H1 (cell line): ENCODE measurements at regions not wholly inside any gene's neighbourhood (a gene's known extent, or its start where the extent isn't known, plus 50 kb on each side); places are given as distances from the start of the nearest gene placed in this dataset.

Experiments
- CTCF ChIA-PET: fragments of 300-600 bp; sonication (Branson Sonifier 250); formaldehyde crosslinking; loops from one replicate; lab custom pipeline; 2021; ENCODE audit not compliant: partially characterized antibody; lab: Charles Lee
- POLR2A ChIA-PET: fragments of 300-600 bp; sonication (Branson Sonifier 250); formaldehyde crosslinking; loops from one replicate; lab custom pipeline; 2021; ENCODE audit warnings: inconsistent platforms; ENCODE audit not compliant: partially characterized antibody; lab: Charles Lee
- DNase-seq, 2 experiments: peaks; one replicate each; pipeline versions ENCODE4 v3.0.0 to v3.0.0-alpha.2; 2010 to 2022; ENCODE audit warnings: low spot score in 2 of 2, low read depth in 1 of 2, mixed read lengths in 1 of 2
- FAIRE-seq: peaks from 2 replicates; lab custom pipeline; 2011; peaks lifted over from hg19 to GRCh38; lab: Jason Lieb, UNC
- H2AFZ ChIP-seq: 2 replicates; pipeline ENCODE4 v1.8.1; 2012; ENCODE audit warnings: low read length, inconsistent platforms
- H2AK5ac ChIP-seq: 2 replicates; pipeline ENCODE4 v1.6.1; 2013; ENCODE audit warnings: low read depth, low read length
- H2BK120ac ChIP-seq: replicated peaks from 2 replicates; pipeline ENCODE3; 2013; ENCODE audit warnings: low read depth, low read length, inconsistent platforms
- H2BK12ac ChIP-seq: 2 replicates; pipeline ENCODE4 v1.6.1; 2013; ENCODE audit warnings: low read depth, low read length
- H2BK15ac ChIP-seq: 2 replicates; pipeline ENCODE4 v1.6.1; 2013; ENCODE audit warnings: low read length
- H2BK20ac ChIP-seq: 2 replicates; pipeline ENCODE4 v1.6.1; 2013; ENCODE audit warnings: low read length
- H2BK5ac ChIP-seq: 2 replicates; pipeline ENCODE4 v1.6.1; 2013; ENCODE audit warnings: low read depth, low read length
- H3K14ac ChIP-seq: 2 replicates; pipeline ENCODE4 v1.6.1; 2013; ENCODE audit warnings: inconsistent platforms; ENCODE audit not compliant: insufficient read length
- H3K18ac ChIP-seq: 2 replicates; pipeline ENCODE4 v1.6.1; 2013; ENCODE audit warnings: low read length; ENCODE audit errors: extremely low read depth
- H3K23ac ChIP-seq: 2 replicates; pipeline ENCODE4 v1.6.1; 2013; ENCODE audit warnings: inconsistent platforms; ENCODE audit not compliant: insufficient read length
- H3K23me2 ChIP-seq: 2 replicates; pipeline ENCODE4 v1.6.1; 2013; ENCODE audit warnings: low read depth, low read length
- H3K27ac ChIP-seq: 2 replicates; pipeline ENCODE4 v1.6.1; 2011; ENCODE audit warnings: low read depth, low read length, inconsistent platforms
- H3K27me3 ChIP-seq, 4 experiments: replicated peaks in 1 of 4; 1 replicate in 1 of 4; 2 replicates in 3 of 4; pipeline versions ENCODE4 v1.6.1 to v1.8.1; 2011 to 2013; ENCODE audit warnings: low read length in 3 of 4, mild to moderate bottlenecking in 3 of 4, inconsistent platforms in 2 of 4, mixed read lengths in 2 of 4, moderate library complexity in 1 of 4; ENCODE audit not compliant: control insufficient read depth in 3 of 4, insufficient read depth in 3 of 4; ENCODE audit errors: extremely low read depth in 1 of 4
- H3K36me3 ChIP-seq, 4 experiments: 2 replicates each; pipeline versions ENCODE4 v1.6.1 to v1.8.1; 2011 to 2013; ENCODE audit warnings: mild to moderate bottlenecking in 4 of 4, low read length in 3 of 4, moderate library complexity in 2 of 4, control low read depth in 1 of 4, inconsistent platforms in 1 of 4; ENCODE audit not compliant: insufficient read depth in 4 of 4, control insufficient read depth in 2 of 4
- H3K4ac ChIP-seq: replicated peaks from 2 replicates; pipeline ENCODE3; 2013; ENCODE audit warnings: low read length, low read depth, mixed read lengths, inconsistent platforms; ENCODE audit not compliant: insufficient read length
- H3K4me1 ChIP-seq, 4 experiments: replicated peaks in 1 of 4; 1 replicate in 1 of 4; 2 replicates in 3 of 4; pipeline versions ENCODE4 v1.6.1 to v1.8.1; 2011 to 2013; ENCODE audit warnings: low read length in 3 of 4, inconsistent platforms in 2 of 4, mixed read lengths in 1 of 4; ENCODE audit not compliant: insufficient read depth in 4 of 4, control insufficient read depth in 3 of 4
- H3K4me2 ChIP-seq, 2 experiments: 2 replicates each; pipeline versions ENCODE4 v1.6.1 to v1.8.1; 2011 to 2013; ENCODE audit warnings: low read depth in 2 of 2, low read length in 2 of 2, control low read depth in 1 of 2, inconsistent platforms in 1 of 2, mild to moderate bottlenecking in 1 of 2; ENCODE audit not compliant: insufficient read depth in 1 of 2
- H3K4me3 ChIP-seq, 4 experiments: fragments of 200-600, 300-600 bp in 1 of 4; sonication (generic), shearing (Covaris generic), sonication (Bioruptor Twin) in 1 of 4; 2 replicates each; pipeline versions ENCODE4 v1.5.1 to v1.8.1; 2011 to 2016; ENCODE audit warnings: low read length in 4 of 4, low read depth in 3 of 4, control low read depth in 2 of 4, inconsistent platforms in 2 of 4, mild to moderate bottlenecking in 2 of 4, mixed read lengths in 1 of 4, moderate library complexity in 1 of 4; ENCODE audit not compliant: insufficient read depth in 2 of 4; ENCODE audit errors: extremely low read depth in 1 of 4
- H3K56ac ChIP-seq: replicated peaks from 2 replicates; pipeline ENCODE3; 2013; ENCODE audit warnings: low read depth, mild to moderate bottlenecking, mixed read lengths, low read length, inconsistent platforms; ENCODE audit not compliant: insufficient read length
- H3K79me1 ChIP-seq: 2 replicates; pipeline ENCODE4 v1.6.1; 2013; ENCODE audit warnings: low read depth, low read length, control low read depth
- H3K79me2 ChIP-seq, 2 experiments: 2 replicates each; pipeline versions ENCODE4 v1.6.1 to v1.8.1; 2012 to 2013; ENCODE audit warnings: low read length in 2 of 2, mild to moderate bottlenecking in 2 of 2, inconsistent platforms in 1 of 2; ENCODE audit not compliant: insufficient read depth in 2 of 2, control insufficient read depth in 1 of 2
- H3K9ac ChIP-seq, 4 experiments: replicated peaks in 1 of 4; 1 replicate in 1 of 4; 2 replicates in 3 of 4; pipeline versions ENCODE4 v1.6.1 to v1.8.1; 2011 to 2013; ENCODE audit warnings: low read depth in 3 of 4, low read length in 3 of 4, control low read depth in 2 of 4, mild to moderate bottlenecking in 2 of 4, moderate library complexity in 2 of 4, inconsistent platforms in 1 of 4; ENCODE audit errors: extremely low read depth in 1 of 4
- H3K9me3 ChIP-seq, 2 experiments: 2 replicates each; pipeline versions ENCODE4 v1.6.1 to v1.8.1; 2012 to 2013; ENCODE audit warnings: mild to moderate bottlenecking in 2 of 2, moderate library complexity in 2 of 2, control low read depth in 1 of 2, inconsistent platforms in 1 of 2, low read depth in 1 of 2, low read length in 1 of 2, mixed read lengths in 1 of 2; ENCODE audit not compliant: insufficient read depth in 2 of 2
- H4K20me1 ChIP-seq, 2 experiments: replicated peaks in 1 of 2; 2 replicates each; pipeline versions ENCODE3 to v1.8.1; 2011 to 2013; ENCODE audit warnings: inconsistent platforms in 2 of 2, low read length in 2 of 2, mild to moderate bottlenecking in 1 of 2; ENCODE audit not compliant: insufficient read depth in 2 of 2, control insufficient read depth in 1 of 2
- H4K5ac ChIP-seq: 2 replicates; pipeline ENCODE4 v1.6.1; 2013; ENCODE audit warnings: low read length, low read depth, mixed read lengths, inconsistent platforms; ENCODE audit not compliant: insufficient read length
- H4K8ac ChIP-seq: 2 replicates; pipeline ENCODE4 v1.8.0; 2013; ENCODE audit warnings: mild to moderate bottlenecking, moderate library complexity, low read length, inconsistent platforms; ENCODE audit not compliant: insufficient read depth; ENCODE audit errors: extremely low read depth
- H4K91ac ChIP-seq: replicated peaks from 2 replicates; pipeline ENCODE3; 2013; ENCODE audit warnings: low read length, mixed read lengths, inconsistent platforms; ENCODE audit not compliant: insufficient read length
- ASH2L ChIP-seq: fragments of 200-600, 300-600 bp; sonication (generic); IDR thresholded peaks from one replicate; pipeline ENCODE4 v1.7.1; 2017; ENCODE audit warnings: low read length
- GTF2F1 ChIP-seq: IDR thresholded peaks from 2 replicates; pipeline ENCODE4 v1.6.1; 2012; ENCODE audit warnings: low read depth, low read length, improper control_type of control experiment, borderline replicate concordance
- HDAC6 ChIP-seq: IDR thresholded peaks from one replicate; pipeline ENCODE4 v1.7.1; 2012; ENCODE audit warnings: low read depth, mild to moderate bottlenecking, inconsistent platforms, low read length, moderate library complexity
- JUND ChIP-seq: IDR thresholded peaks from 2 replicates; pipeline ENCODE4 v1.6.1; 2011; ENCODE audit warnings: mild to moderate bottlenecking, improper control_type of control experiment, low read length
- KDM5A ChIP-seq: fragments of 200-600 bp; IDR thresholded peaks from 2 replicates; pipeline ENCODE4 v1.7.1; 2012; ENCODE audit warnings: mild to moderate bottlenecking, low read length, inconsistent platforms, mixed read lengths
- POU5F1 ChIP-seq: IDR thresholded peaks from 2 replicates; pipeline ENCODE4 v1.6.1; 2011; ENCODE audit warnings: low read depth, mild to moderate bottlenecking, low read length, moderate library complexity
- RAD21 ChIP-seq, 2 experiments: IDR thresholded peaks in 1 of 2; conservative IDR thresholded peaks in 1 of 2; 2 replicates each; pipeline ENCODE4 v1.6.1; 2011; ENCODE audit warnings: low read depth in 2 of 2, low read length in 2 of 2, improper control_type of control experiment in 1 of 2, inconsistent platforms in 1 of 2, mild to moderate bottlenecking in 1 of 2, moderate library complexity in 1 of 2
- RFX5 ChIP-seq: IDR thresholded peaks from 2 replicates; pipeline ENCODE4 v1.6.1; 2011; ENCODE audit warnings: low read depth, low read length, improper control_type of control experiment, borderline replicate concordance
- RNF2 ChIP-seq: fragments of 200-900, 300-1000 bp; sonication (generic); IDR thresholded peaks from 2 replicates; pipeline ENCODE4 v1.7.1; 2016; ENCODE audit warnings: borderline replicate concordance, low read depth, mild to moderate bottlenecking, antibody characterized with exemption, low read length; ENCODE audit not compliant: poor library complexity, severe bottlenecking; ENCODE audit errors: missing control alignments
- TAF7 ChIP-seq: optimal IDR thresholded peaks from 2 replicates; pipeline ENCODE3; 2011; ENCODE audit warnings: low read depth, mild to moderate bottlenecking, inconsistent platforms, low read length, moderate library complexity, borderline replicate concordance
- TCF12 ChIP-seq: IDR thresholded peaks from 2 replicates; pipeline ENCODE4 v1.6.1; 2011; ENCODE audit warnings: low read depth, mild to moderate bottlenecking, low read length
- TEAD4 ChIP-seq: IDR thresholded peaks from 2 replicates; pipeline ENCODE4 v1.6.1; 2012; ENCODE audit warnings: low read depth, low read length, inconsistent platforms, mixed read lengths
- WGBS, 2 experiments: shearing (Covaris generic) in 1 of 2; methylation state at CpG; one replicate each; pipeline versions ENCODE4 v1.1.6 to v1.1.7; 2013 to 2015; ENCODE audit warnings: low lambda C conversion rate in 2 of 2, mixed read lengths in 2 of 2, inconsistent platforms in 1 of 2, low coverage in 1 of 2, missing lambda C conversion rate in 1 of 2; ENCODE audit not compliant: insufficient replicate concordance in 2 of 2, insufficient coverage in 1 of 2, insufficient read length in 1 of 2; ENCODE audit errors: extremely low coverage in 1 of 2, missing lambda C conversion rate in 1 of 2; 5-methylcytosine and 5-hydroxymethylcytosine counted together
- TF ChIP-seq, protein P1 (sequence below): IDR thresholded peaks from 2 replicates; pipeline ENCODE4 v1.6.1; 2012; ENCODE audit warnings: inconsistent platforms

DNA sequence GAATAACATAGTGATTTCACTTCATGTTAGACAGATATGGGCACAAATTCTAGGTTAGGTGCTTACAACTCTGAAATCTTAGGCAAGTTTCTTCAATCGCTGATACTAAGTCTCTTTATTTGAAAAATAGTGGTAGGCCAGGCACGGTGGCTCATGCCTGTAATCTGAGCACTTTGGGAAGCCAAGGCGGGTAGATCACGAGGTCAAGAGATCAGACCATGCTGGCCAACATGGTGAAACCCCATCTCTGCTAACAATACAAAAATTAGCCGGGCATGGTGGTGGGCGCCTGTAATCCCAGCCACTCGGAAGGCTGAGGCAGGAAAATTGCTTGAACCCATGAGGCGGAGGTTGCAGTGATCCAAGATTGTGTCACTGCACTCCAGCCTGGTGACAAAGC, 729.4 kb downstream of the METTL15 start:
- no peak overlapping the region for H3K18ac ChIP-seq
- no peaks in the 10 kb centered on the region for H3K9me3 ChIP-seq
- DNase-seq (no peak), FAIRE-seq (no peak)
- H3K36me3 ChIP-seq = no peaks in the 10 kb centered on the region
- H3K4me1 ChIP-seq = peaks cover 0 to 3% (median 1%) of the 10 kb centered on the region in 4 experiments; a peak in 2 of 7 replicates
- H2AK5ac ChIP-seq = no peak overlapping the region
- H3K9ac ChIP-seq = no peak overlapping the region
- ChIA-PET CTCF (interaction anchor here (1.2 kb wide), 1 partner anchor 8 kb away, joined by 3 read pairs; no protein-coding TSS in a partner anchor), POLR2A (no interaction called here)
- H3K79me1 ChIP-seq = no peaks in the 10 kb centered on the region
- no peaks in the 10 kb centered on the region for H3K23me2 ChIP-seq
- WGBS, 2 experiments = 94% methylated on average over 8 of the region's 8 CpGs; no CpG with 5 or more reads in 1 of the 2 experiments
- no peak overlapping the region for H3K4ac ChIP-seq
- H3K23ac ChIP-seq = no peak overlapping the region
- H3K4me2 ChIP-seq = no peak overlapping the region
- H3K27ac ChIP-seq = no peak overlapping the region
- TF ChIP-seq TCF12 = no peak
- no peak for TF ChIP-seq HDAC6
- no peak for TF ChIP-seq RFX5
- no peak for TF ChIP-seq KDM5A
- TF ChIP-seq JUND = no peak
- TF ChIP-seq RNF2 = no peak
- no peak for TF ChIP-seq POU5F1
- TF ChIP-seq, protein P1, sequence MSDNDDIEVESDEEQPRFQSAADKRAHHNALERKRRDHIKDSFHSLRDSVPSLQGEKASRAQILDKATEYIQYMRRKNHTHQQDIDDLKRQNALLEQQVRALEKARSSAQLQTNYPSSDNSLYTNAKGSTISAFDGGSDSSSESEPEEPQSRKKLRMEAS = no peak
- no peak for TF ChIP-seq ASH2L
- no peak for TF ChIP-seq GTF2F1
- no peak for TF ChIP-seq RAD21 (IDR thresholded peaks at IDR 0.05 in 1 of 2, conservative IDR thresholded peaks at IDR 0.05 in 1 of 2; ENCODE audit: low read depth in 2 of 2, low read length in 2 of 2)
- TF ChIP-seq TEAD4 = no peak
- no peak for TF ChIP-seq TAF7
- H2BK12ac ChIP-seq = no peak overlapping the region
- no peak overlapping the region for H2AFZ ChIP-seq
- no peaks in the 10 kb centered on the region for H4K20me1 ChIP-seq
- H4K5ac ChIP-seq = no peak overlapping the region
- no peak overlapping the region for H2BK5ac ChIP-seq
- H3K79me2 ChIP-seq = no peaks in the 10 kb centered on the region
- no peak overlapping the region for H3K4me3 ChIP-seq
- H4K8ac ChIP-seq = no peak overlapping the region
- H3K27me3 ChIP-seq = no peaks in the 10 kb centered on the region
- no peak overlapping the region for H2BK15ac ChIP-seq
- H2BK20ac ChIP-seq = no peak overlapping the region
- H4K91ac ChIP-seq = no peak overlapping the region
- no peak overlapping the region for H3K14ac ChIP-seq
- no peak overlapping the region for H3K56ac ChIP-seq
- no peak overlapping the region for H2BK120ac ChIP-seq
